GM18498 (cell line): ENCODE measurements at regions not wholly inside any gene's neighbourhood (a gene's known extent, or its start where the extent isn't known, plus 50 kb on each side); places are given as distances from the start of the nearest gene placed in this dataset.
A peak's percentile ranks its signal among the peaks of the same experiment; 100 is the strongest.
"Not testable (repeated sequence)": the region's sequence is repeated elsewhere in the genome, so short reads cannot be mapped to it uniquely, and the experiment has no call there.

Experiments
- ATAC-seq: cut with Tn5 transposase; IDR thresholded peaks from one replicate; pipeline ENCODE4 v1.9.1; 2021; ENCODE audit warnings: mild to moderate bottlenecking, moderate library complexity; ENCODE audit not compliant: unreplicated experiment

- no peak for ATAC-seq
Measured at GRCh38 chr11:57871231-57871630, 109.6 kb downstream of the CTNND1 start.

- no peak for ATAC-seq
Measured at GRCh38 chr11:57873196-57873911, 111.8 kb downstream of the CTNND1 start.

- no peak for ATAC-seq
Measured at GRCh38 chr11:57874981-57875380, 113.4 kb downstream of the CTNND1 start.

DNA sequence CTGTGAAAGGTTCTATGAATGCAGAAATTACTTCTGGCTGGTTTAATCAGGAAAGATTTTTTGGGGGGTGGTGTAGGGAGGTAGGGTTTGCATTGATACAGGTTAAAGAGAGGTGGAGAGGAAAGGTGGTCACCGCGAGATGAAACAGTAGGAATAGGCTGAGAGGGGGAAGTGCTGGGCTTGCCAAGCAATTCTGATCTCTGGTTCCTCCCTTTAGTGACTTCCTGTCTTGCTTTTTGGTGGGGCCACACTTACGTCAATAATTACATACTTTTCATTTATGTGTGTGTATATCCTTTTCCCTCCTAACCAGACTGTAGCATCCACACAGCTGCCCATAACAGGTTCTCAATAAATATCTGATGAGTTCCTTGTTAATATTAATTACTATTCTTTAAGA lies 120.0 kb downstream of the CTNND1 start:
- no peak for ATAC-seq

GRCh38 chr11:57883630-57884029 lies 122.0 kb downstream of the CTNND1 start:
- no peak for ATAC-seq

GRCh38 chr11:57885298-57886050 lies 123.9 kb downstream of the CTNND1 start:
- ATAC-seq, result no peak

GRCh38 chr11:57888386-57888785 lies 126.8 kb downstream of the CTNND1 start:
- ATAC-seq, result no peak

- no peak for ATAC-seq
Measured at GRCh38 chr11:57890521-57890920, 128.9 kb downstream of the CTNND1 start.

GRCh38 chr11:57893200-57893599 lies 130.5 kb upstream of the OR9Q1 start:
- not testable (repeated sequence) for ATAC-seq

DNA sequence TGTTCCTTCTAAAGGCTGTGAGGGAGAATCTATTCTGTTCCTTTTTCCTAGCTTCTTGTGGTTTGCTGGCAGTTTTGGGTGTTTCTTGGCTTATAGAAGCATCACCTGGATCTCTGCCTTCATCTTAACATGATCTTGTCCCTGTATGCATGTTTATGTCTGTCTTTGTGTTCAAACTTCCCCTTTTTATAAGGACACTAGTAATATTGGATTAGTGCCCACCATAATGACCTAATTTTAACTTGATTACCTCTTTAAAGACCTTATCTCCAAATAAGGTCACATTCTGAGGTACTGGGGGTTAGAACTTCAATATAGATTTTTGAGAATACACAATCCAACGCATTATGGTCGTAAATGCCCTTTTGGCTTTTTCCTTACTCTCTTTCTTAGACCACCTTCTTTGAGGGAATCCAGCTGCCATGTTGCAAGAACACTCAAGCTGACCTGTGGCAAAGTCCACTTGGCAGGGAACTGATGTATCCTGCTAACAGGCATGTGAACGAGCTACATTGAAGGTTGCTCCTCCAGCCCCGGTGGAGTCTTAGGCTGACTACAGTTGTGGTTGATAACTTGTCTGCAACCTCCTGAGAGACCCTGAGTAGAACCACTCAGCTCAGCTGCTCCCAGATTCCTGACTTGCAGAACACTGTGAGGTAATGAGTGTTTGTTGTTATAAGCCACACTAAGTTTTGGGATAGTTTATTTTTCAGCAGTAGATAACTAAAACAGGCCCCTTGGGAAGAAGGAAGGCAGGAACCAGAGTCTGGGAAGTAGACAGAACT lies 127.1 kb upstream of the OR9Q1 start:
- ATAC-seq, result no peak

- ATAC-seq, result no peak
Measured at GRCh38 chr11:57899378-57899777, 124.3 kb upstream of the OR9Q1 start.

DNA sequence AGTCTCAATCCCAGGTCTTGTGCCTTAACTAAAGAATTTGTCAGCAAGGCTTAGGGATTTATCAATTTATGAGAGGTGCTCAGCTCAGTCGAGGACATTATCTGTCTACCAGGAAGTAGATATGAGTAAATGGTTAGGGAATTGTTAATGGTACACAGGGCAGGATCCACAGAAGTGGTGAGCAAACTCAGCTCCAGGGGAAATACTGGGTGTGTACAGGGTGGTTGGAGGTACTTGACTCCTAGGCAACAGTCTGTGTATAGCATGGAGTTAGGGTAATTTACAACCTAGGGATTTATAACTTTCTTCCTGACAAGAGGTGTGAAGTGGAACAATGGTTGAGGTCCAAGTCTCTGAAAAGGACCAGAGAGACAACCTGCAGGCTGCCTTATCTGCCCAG lies 123.4 kb upstream of the OR9Q1 start:
- ATAC-seq, result no peak

GRCh38 chr11:57901278-57901677 lies 122.4 kb upstream of the OR9Q1 start:
- no peak for ATAC-seq

DNA sequence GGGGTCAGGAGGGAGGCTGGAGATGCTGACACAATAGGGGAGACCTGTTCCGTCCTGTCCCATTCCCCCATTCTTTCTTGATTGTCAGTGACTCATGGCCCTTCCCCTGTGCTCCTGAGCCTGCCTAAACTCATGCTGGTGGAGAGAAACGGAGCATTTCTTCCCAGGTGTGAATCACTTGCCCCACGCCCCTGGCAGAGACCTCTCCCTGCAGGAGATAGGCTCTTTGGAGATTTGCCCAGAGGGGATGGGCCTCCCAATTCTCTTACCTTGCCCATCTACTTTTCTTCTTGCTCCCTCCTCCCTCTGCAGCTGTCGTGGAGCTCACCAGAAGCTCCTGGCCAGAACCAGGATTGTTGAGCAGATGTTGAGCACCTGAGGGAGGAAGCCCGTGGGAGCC lies 121.9 kb upstream of the OR9Q1 start:
- no peak for ATAC-seq

GRCh38 chr11:57903011-57903410 lies 120.7 kb upstream of the OR9Q1 start:
- no peak for ATAC-seq

DNA sequence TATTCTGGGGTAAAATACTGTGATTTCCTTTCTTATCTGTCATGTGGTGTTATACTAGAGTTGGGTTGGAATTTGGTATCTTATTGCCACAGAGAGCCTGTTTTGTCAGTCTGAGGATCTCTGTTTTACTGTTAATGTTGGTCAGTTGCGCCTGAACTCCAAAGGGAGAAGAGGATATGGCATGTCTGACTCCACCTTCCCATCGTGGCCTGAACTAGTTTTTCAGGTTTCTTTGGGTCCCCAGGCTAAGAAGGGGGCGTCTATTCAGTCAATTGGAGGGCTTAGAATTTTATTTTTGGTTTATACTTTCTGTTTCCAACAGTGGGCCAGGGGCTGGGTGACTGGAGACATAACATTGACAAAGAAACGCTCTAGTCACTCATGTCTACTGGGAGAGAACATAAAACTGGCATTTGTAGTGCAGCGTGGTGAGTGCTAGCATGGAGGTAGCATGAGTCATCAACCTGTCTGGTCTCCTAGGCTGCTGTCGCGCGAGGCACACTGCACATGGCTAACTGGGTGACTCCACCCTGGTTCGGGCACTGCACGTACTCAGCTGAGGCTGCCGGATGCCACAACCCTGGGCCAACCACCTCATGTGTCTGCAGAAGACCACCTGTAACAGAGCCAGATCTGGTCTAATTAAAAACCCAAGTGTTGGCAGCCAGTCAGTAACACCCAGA lies 120.1 kb upstream of the OR9Q1 start:
- ATAC-seq, result peak; percentile 72

GRCh38 chr11:57904376-57904775 lies 119.3 kb upstream of the OR9Q1 start:
- ATAC-seq, result no peak

GRCh38 chr11:57905439-57905838 lies 118.2 kb upstream of the OR9Q1 start:
- ATAC-seq, result no peak

GRCh38 chr11:57908399-57908798 lies 115.3 kb upstream of the OR9Q1 start:
- not testable (repeated sequence) for ATAC-seq

DNA sequence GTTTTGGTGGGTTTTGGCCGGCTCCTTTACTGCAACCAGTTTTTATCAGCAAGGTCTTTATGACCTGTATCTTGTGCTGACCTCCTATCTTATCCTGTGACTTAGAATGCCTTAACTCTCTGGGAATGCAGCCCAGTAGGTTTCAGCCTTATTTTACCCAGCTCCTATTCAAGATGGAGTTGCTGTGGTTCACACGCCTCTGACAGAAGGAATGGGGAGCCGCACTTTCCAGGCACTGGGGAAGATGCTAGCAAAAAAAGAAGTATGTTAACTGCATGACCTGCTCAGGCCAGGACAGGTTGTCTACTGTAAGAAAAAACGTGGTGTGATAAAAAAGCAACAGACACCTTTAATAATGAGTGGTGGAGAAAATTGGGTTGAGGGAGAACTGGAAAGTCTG lies 112.2 kb upstream of the OR9Q1 start:
- not testable (repeated sequence) for ATAC-seq
